ENCODE measurements at regions not wholly inside any gene's neighbourhood (a gene's known extent, or its start where the extent isn't known, plus 50 kb on each side); places are given as distances from the start of the nearest gene placed in this dataset.

DNA sequence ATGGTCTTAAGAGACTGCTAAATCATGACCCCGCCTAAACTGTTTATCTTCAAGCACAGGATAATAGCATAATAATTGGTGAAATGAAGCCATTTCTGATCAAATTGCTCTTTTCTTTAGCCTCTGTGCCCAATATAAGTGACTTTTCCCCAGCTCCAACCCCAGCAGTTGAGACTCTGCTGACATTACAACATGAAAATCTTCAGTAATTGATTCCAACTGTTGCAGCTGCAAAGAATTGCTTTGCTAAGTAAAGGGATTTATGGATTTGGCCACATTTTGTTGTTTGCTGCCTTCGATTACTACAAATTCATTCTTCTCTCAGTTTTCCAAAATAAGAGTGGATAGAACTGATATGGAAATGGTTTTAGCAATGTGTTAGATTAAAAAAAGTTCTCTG, 576.7 kb upstream of the LRRC4C start:
- no peaks in the 10 kb centered on the region for H3K4me1 Mint-ChIP-seq
- H3K36me3 Mint-ChIP-seq, result no peaks in the 10 kb centered on the region
- intact Hi-C loops (cut with micrococcal nuclease), result no loop called here
- Histone ChIP-seq H3K9me3 (ENCODE audit: control insufficient read depth, insufficient read depth, low read length) (no peaks in the 10 kb centered on the region), H3K4me1 (ENCODE audit: control insufficient read depth, insufficient read depth, low read length) (no peaks in the 10 kb centered on the region), H3K36me3 (ENCODE audit: control insufficient read depth, insufficient read depth, low read length) (no peaks in the 10 kb centered on the region), H3K27ac (ENCODE audit: low read length) (no peak overlapping the region), H3K27me3 (ENCODE audit: control insufficient read depth, insufficient read depth, low read length) (no peaks in the 10 kb centered on the region), H3K4me3 (ENCODE audit: low read length) (no peak overlapping the region)
- no peak overlapping the region for H3K27ac Mint-ChIP-seq
- 100% methylated on average over 1 of the region's 2 CpGs for WGBS (ENCODE audit: insufficient coverage)
- H3K9me3 Mint-ChIP-seq, result peaks cover 7 to 8% of the 10 kb centered on the region in 2 donors
- TF ChIP-seq, protein P1, sequence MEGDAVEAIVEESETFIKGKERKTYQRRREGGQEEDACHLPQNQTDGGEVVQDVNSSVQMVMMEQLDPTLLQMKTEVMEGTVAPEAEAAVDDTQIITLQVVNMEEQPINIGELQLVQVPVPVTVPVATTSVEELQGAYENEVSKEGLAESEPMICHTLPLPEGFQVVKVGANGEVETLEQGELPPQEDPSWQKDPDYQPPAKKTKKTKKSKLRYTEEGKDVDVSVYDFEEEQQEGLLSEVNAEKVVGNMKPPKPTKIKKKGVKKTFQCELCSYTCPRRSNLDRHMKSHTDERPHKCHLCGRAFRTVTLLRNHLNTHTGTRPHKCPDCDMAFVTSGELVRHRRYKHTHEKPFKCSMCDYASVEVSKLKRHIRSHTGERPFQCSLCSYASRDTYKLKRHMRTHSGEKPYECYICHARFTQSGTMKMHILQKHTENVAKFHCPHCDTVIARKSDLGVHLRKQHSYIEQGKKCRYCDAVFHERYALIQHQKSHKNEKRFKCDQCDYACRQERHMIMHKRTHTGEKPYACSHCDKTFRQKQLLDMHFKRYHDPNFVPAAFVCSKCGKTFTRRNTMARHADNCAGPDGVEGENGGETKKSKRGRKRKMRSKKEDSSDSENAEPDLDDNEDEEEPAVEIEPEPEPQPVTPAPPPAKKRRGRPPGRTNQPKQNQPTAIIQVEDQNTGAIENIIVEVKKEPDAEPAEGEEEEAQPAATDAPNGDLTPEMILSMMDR (IDR thresholded peaks at IDR 0.05), result no peak
- DNase-seq (no peak), ATAC-seq (no peak)
- H3K4me3 Mint-ChIP-seq, result no peak overlapping the region
- H3K27me3 Mint-ChIP-seq (ENCODE audit: low read depth in 2 of 2), result no peaks in the 10 kb centered on the region

DNA sequence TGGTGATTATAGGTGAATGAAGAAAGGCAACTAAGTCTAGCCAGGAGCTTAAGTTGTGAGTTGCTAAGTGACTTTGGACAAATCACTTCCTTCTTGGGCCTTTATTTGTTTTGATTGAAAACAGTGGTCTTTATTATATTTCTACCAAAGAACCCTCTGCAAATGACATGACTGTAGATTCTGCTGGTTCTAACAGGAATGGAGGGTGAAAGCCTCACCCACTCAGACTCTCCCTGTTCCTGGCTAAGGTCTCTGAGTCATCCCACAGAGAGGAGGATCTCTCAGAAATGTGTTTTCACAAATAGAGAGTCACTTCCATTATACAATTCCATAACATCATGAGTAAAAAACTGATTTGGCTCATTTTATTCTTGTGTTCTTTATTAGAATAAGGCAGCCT, 583.9 kb upstream of the LRRC4C start:
- Mint-ChIP-seq H3K27me3 (ENCODE audit: low read depth in 2 of 2) (no peaks in the 10 kb centered on the region), H3K4me3 (no peak overlapping the region), H3K36me3 (no peaks in the 10 kb centered on the region), H3K27ac (no peak overlapping the region), H3K9me3 (peaks cover 5 to 11% of the 10 kb centered on the region in 2 donors), H3K4me1 (no peaks in the 10 kb centered on the region)
- H3K27me3 ChIP-seq (ENCODE audit: control insufficient read depth, insufficient read depth, low read length), result no peaks in the 10 kb centered on the region
- H3K36me3 ChIP-seq (ENCODE audit: control insufficient read depth, insufficient read depth, low read length), result no peaks in the 10 kb centered on the region
- no peak for DNase-seq
- H3K4me1 ChIP-seq (ENCODE audit: control insufficient read depth, insufficient read depth, low read length), result no peaks in the 10 kb centered on the region
- no peak overlapping the region for H3K4me3 ChIP-seq (ENCODE audit: low read length)
- no peaks in the 10 kb centered on the region for H3K9me3 ChIP-seq (ENCODE audit: control insufficient read depth, insufficient read depth, low read length)
- TF ChIP-seq, protein P1 (IDR thresholded peaks at IDR 0.05), result no peak
- no peak overlapping the region for H3K27ac ChIP-seq (ENCODE audit: low read length)
- no peak for ATAC-seq
- intact Hi-C loops (cut with micrococcal nuclease), result no loop called here

DNA sequence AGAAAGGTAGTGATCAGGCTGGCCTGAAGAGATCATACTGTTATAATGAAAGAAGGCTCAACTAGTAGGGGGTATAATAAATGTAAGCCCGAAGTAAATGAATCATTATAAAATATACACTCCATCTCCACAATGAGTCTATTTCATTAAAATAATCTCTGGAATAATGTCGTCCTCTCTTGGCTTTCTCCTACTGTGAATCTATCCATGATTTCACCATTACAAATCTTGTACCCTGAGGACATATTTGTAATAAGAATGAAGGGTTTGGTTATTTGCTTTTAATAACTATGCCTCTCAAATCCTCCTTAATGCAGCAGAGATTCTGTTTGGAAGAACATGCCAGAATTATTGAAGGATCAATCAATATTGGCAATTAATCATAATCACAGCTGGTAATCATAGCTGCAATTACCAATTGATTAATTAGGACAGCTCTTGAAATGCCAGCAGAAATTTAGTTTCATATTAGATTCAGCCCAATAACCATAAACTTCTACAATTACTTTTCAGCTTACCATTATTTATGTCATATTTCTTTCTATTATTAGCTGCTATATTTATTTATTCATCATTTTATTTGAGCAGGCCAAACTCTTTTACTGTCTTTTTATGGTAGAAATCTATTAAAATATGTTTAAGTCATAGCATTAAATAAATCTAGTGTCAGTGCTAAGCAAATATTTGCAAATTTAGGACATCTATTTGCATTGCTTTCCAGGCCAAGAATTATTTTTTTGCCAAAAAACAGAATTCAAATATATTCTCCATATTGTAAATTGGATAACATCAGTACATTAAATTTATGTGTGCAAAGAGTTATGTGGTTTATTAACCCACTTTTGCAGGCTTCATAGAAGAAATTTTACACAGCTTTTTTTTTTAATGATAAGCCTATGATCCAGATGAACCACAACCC, 588.4 kb upstream of the LRRC4C start:
- Mint-ChIP-seq H3K9me3 (peaks cover 14 to 21% of the 10 kb centered on the region in 2 donors), H3K27me3 (ENCODE audit: low read depth in 2 of 2) (no peaks in the 10 kb centered on the region), H3K4me1 (no peaks in the 10 kb centered on the region), H3K27ac (no peak overlapping the region), H3K36me3 (peaks cover 7% of the 10 kb centered on the region), H3K4me3 (no peak overlapping the region)
- WGBS (ENCODE audit: insufficient coverage), result no CpG with 5 or more reads among the region's 2 CpGs
- DNase-seq, result no peak
- ATAC-seq, result no peak
- Histone ChIP-seq H3K27ac (ENCODE audit: low read length) (no peak overlapping the region), H3K4me3 (ENCODE audit: low read length) (no peak overlapping the region), H3K36me3 (ENCODE audit: control insufficient read depth, insufficient read depth, low read length) (no peaks in the 10 kb centered on the region), H3K4me1 (ENCODE audit: control insufficient read depth, insufficient read depth, low read length) (no peaks in the 10 kb centered on the region), H3K27me3 (ENCODE audit: control insufficient read depth, insufficient read depth, low read length) (no peaks in the 10 kb centered on the region), H3K9me3 (ENCODE audit: control insufficient read depth, insufficient read depth, low read length) (no peaks in the 10 kb centered on the region)
- TF ChIP-seq, protein P1 (IDR thresholded peaks at IDR 0.05), result no peak
- intact Hi-C loops (cut with micrococcal nuclease), result no loop called here

DNA sequence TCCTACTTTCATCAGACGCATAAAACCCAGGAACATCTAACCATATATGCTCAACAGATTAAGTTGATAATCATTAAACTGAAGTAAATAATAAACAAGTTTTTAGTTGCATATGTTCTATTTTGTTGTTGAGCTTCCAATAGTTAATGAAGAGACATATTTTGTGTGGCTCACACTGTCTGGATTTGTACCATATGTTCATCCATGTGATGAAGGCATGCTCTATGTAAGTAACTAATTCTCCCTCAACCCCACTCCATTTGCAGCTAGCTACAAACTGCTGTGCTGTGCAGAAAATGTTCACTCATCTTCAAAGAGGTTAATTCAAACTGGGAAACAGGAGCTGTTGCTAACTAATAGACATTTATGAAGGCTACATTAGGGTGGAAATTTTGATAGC, 589.7 kb upstream of the LRRC4C start:
- no peak overlapping the region for H3K4me3 ChIP-seq (ENCODE audit: low read length)

More for the DNA sequence above, 589.7 kb upstream of the LRRC4C start:
- H3K27ac ChIP-seq (ENCODE audit: low read length), result no peak overlapping the region
- no peaks in the 10 kb centered on the region for H3K27me3 ChIP-seq (ENCODE audit: control insufficient read depth, insufficient read depth, low read length)
- no peaks in the 10 kb centered on the region for H3K4me1 ChIP-seq (ENCODE audit: control insufficient read depth, insufficient read depth, low read length)
- Mint-ChIP-seq H3K4me1 (no peaks in the 10 kb centered on the region), H3K36me3 (peaks cover 7% of the 10 kb centered on the region), H3K27ac (no peak overlapping the region), H3K27me3 (ENCODE audit: low read depth in 2 of 2) (no peaks in the 10 kb centered on the region), H3K9me3 (peaks cover 20 to 26% of the 10 kb centered on the region in 2 donors), H3K4me3 (no peak overlapping the region)
- DNase-seq (no peak), ATAC-seq (no peak)
- no CpG with 5 or more reads among the region's 1 CpG for WGBS (ENCODE audit: insufficient coverage)
- H3K36me3 ChIP-seq (ENCODE audit: control insufficient read depth, insufficient read depth, low read length), result no peaks in the 10 kb centered on the region
- TF ChIP-seq, protein P1 (IDR thresholded peaks at IDR 0.05), result no peak
- no peaks in the 10 kb centered on the region for H3K9me3 ChIP-seq (ENCODE audit: control insufficient read depth, insufficient read depth, low read length)
- intact Hi-C loops (cut with micrococcal nuclease), result no loop called here

All from natural killer cell (primary cell).